HG02884 (cell line): ENCODE measurements at regions not wholly inside any gene's neighbourhood (a gene's known extent, or its start where the extent isn't known, plus 50 kb on each side); places are given as distances from the start of the nearest gene placed in this dataset.
"Not testable (repeated sequence)": the region's sequence is repeated elsewhere in the genome, so short reads cannot be mapped to it uniquely, and the experiment has no call there.

Source experiments
- ATAC-seq: cut with Tn5 transposase; IDR thresholded peaks from one replicate; pipeline ENCODE4 v1.9.1; 2021; ENCODE audit warnings: mild to moderate bottlenecking, moderate library complexity; ENCODE audit not compliant: unreplicated experiment

DNA sequence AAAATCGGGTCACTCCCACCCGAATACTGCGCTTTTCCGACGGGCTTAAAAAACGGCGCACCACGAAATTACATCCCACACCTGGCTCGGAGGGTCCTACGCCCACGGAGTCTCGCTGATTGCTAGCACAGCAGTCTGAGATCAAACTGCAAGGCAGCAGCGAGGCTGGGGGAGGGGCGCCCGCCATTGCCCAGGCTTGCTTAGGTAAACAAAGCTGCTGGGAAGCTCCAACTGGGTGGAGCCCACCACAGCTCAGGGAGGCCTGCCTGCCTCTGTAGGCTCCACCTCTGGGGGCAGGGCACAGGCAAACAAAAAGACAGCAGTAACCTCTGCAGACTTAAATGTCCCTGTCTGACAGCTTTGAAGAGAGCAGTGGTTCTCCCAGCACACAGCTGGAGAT, 325.7 kb upstream of the PIK3R1 start:
- ATAC-seq: not testable (repeated sequence)

GRCh38 chr5:67887748-67888161, 327.8 kb upstream of the PIK3R1 start:
- ATAC-seq: no peak

- no peak for ATAC-seq
These were observed 328.8 kb upstream of the PIK3R1 start for GRCh38 chr5:67886761-67887160.

DNA sequence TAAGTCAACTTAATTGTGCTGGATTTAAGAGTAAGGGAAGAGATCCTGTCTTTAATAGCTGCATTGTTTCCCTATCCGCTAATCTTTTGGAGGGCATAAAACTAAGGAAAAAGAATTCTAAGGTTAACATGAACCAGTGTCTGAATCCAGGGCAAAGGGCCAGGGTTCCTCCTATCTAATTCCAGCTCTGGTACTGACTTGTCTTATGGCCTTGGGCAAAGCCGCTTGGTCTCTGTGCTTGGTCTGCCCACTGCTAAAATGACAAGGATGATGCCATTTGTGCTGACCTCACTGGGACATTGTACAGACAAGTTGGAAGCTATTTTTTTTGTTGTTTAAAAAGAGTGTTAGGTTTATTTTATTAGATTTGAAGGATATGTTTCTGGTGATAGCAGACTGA, 334.7 kb upstream of the PIK3R1 start:
- ATAC-seq: no peak

GRCh38 chr5:67880511-67880805, 335.1 kb upstream of the PIK3R1 start:
- no peak for ATAC-seq

DNA sequence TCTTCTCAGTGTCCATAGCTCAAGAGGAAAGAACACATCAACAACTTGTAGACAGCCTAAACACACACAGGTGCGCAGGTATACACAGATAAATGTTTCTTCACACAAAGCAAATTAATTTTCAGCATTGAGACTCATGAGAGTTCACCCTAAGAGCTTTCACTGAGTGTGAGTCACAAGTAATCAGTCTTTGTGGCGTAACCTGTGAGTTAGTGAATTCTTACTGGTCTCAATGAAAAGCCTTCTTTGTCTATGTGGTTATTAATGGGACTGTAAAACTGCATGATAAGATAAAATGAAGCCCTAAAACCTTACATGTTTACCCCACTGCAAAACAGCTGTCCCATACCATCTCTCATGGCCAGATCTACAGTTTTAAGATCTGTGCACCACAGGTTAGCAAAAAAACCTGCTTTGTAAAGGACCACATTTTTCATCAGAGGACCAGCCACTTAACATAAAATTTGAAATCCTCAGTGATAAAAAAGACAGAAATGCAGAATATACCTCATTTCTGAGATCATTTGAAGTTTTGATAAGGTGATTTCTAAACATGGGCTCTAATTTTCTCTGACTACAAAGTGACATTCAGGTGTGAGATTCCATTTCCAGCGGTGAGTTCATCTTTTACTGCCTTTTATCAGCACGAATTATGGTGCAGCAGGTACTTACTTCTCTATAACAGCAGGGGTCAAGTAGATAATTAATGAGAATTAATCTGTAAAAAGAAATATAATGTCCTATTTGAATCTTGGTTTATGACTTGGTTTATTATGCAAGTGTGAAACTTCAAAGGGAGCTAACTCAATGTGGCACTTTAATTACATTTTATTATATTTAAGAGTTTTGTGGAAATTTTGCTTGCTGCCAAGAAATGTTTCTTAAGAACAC, 335.7 kb upstream of the PIK3R1 start:
- ATAC-seq: no peak

DNA sequence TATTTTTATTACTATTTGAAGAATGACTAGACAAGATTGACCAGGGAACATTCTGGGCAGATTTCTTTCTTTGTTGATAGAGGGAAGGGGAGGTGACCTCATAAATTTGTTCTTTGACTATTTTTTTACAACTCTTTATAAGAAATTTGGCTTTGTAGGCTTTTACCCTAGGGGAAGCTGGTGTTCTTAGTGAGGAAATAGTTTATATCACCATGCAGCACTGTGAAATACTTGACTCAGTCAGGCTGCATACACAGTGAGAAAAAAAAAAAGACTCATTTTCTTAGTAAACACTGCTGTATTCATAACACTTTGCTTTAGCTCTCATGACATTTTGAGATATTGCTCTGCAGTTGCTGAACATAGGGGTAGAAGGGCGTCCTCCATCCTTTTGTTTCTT, 336.6 kb upstream of the PIK3R1 start:
- no peak for ATAC-seq

DNA sequence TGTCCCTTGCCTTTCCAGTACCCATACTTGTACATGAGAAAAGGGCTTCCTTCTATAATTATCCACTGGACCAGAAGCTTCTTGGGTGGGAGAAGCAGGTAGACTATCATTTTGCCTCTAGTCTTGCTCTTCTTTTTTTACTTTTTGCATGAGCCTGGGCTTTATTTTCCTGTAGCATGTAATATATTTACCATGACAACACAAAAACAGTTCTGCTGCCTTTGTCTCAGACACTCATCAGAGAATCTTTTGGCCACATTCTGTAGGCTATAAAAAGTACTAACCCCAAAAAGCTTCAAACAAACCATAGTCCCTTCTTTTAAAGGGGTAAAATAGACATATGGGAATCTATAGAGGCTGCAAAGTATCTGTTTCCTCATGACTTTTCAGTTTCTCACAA, 339.2 kb upstream of the PIK3R1 start:
- ATAC-seq: no peak

DNA sequence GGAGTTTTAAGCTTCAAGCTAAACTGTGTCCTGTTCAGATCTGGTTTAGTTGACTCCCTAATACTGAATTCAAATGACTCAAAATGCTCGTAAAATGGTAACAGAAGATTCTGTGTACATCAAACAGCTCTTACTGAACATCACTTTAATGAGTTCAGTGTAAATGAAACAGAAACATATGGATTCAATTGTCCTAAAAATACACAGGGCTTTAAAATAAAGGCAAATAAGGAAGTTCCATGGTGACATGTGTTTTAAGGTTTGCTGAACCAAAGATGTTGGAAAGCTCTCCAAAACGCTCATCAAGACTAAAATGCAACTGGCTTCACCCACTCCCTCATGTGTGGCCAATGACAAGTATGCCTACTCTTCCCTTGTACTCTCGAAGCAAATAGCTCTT, 340.0 kb upstream of the PIK3R1 start:
- no peak for ATAC-seq

DNA sequence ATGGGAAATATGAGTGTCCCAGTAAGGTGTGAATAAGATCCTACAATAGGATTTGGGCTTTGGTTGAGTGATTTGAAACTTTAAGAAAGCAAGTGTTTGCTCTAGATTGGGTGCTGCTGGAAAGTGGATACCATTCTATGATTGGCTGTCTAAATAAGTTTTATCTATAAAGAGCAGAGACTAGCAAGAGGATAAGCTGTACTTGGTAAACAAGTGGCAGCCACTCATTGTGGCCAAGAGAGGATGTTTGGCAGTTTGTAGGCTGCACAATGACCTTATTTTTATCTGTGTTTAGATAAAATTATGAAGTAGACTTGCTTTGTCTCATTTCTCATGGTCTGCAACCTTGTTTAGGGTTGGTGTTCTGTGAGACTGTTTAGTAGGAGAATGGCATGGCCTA, 341.6 kb upstream of the PIK3R1 start:
- ATAC-seq: no peak

DNA sequence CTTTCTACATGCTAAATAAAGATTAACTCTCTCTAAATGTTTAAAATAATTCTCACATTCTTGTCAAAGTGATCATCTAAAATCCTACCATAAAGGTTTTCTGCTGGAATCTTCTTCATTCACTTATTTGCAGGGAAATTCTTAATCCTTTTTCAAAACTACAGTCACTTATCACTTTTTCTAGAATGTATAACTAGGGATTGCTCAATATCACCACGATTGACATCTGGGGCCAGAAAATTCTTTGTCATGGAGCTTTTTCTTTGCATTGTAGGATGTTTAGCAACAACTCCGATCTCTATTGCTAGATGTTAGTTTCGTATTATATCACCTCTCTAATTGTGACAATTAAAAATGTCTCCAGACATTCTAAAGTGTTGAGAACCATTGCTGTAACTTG, 344.9 kb upstream of the PIK3R1 start:
- ATAC-seq: no peak

DNA sequence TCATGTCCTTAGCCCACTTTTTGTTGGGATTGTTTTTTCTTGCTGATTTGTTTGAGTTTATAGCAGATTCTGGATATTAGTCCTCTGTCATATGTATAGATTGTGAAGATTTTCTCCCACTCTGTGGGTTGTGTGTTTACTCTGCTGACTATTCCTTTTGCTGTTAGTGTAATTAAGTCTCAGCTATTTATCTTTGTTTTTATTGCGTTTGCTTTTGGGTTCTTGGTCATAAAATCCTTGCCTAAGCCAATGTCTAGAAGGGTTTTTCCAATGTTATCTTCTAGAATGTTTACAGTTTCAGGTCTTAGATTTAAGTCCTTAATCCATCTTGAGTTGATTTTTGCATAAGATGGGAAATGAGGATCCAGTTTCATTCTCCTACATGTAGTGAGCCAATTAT, 351.2 kb upstream of the PIK3R1 start:
- not testable (repeated sequence) for ATAC-seq

GRCh38 chr5:67858471-67859031, 357.0 kb upstream of the PIK3R1 start:
- no peak for ATAC-seq

DNA sequence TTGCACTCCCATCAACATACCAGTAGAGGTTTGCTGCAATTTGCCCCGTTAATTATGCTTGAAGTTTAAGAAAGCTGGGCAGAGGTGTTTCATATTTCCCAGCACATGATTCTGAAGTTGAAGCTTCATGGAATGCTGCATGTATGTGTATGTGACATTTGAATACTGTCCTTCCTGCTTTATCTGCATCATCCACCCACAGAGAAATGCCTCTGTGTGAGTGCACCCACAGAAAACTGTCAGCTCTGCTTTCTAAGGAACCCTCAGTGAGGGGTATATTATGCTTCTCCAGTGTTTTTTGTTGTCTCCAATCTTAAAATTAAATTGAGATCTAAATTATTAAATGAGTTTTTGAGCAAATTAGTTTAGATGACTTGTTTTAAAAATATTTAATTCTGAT, 358.1 kb upstream of the PIK3R1 start:
- ATAC-seq: no peak

DNA sequence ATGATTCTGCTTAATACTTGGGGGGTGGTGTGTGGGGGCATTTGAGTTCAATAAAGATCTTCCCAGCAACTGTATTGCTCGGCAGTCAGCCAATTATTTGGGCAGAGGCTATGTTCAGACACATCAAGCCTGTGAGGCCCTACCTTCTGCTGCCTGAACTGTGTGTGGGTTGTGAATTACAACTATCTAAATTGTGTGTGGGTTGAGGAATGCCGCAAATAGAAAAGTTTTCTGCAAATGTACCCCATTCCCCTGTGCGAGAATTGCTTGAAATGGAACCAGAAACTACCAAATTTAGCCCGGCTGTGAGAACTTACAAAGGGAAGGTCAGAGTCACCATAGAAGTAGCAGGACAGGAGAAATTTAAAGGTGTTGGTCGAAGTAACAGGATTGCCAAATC, 360.0 kb upstream of the PIK3R1 start:
- ATAC-seq: no peak

DNA sequence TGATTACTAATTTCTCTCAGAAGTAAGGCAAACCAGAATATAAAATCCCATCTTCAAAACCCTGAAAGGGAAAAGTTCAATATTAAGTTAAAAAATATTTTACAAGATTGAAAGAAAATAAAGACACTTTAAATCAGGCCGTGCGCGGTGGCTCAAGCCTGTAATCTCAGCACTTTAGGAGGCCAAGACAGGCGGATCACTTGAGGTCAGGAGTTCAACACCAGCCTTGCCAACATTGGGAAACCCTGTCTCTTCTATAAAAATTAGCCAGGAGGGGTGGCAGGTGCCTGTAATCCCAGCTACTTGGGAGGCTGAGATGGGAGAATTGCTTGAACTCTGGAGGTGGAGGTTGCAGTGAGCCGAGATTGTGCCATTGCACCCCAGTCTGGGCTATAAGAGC, 364.6 kb upstream of the PIK3R1 start:
- not testable (repeated sequence) for ATAC-seq

- no peak for ATAC-seq
These were observed 370.6 kb upstream of the PIK3R1 start for GRCh38 chr5:67844924-67845323.

DNA sequence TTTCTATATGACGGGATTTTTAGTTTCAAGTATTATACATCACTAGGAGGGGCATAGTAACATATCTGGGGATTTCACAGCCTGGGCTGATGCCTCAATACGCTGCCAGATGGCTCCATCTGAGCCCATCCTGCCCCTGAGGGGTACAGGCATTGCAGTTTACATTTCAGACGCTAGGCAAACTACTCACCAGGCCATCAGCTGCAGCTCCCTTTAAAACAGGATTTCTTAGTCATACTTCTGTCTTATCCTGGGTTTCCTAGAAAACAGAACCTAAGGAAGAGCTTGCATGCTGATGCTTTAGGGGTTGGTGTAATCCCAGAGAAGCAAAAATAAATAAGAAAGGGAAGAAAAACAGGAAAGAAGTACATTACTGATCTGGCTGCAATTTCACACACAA, 372.8 kb upstream of the PIK3R1 start:
- ATAC-seq: no peak

GRCh38 chr5:67837225-67837624, 378.3 kb upstream of the PIK3R1 start:
- not testable (repeated sequence) for ATAC-seq

GRCh38 chr5:67836496-67836895, 379.1 kb upstream of the PIK3R1 start:
- not testable (repeated sequence) for ATAC-seq

DNA sequence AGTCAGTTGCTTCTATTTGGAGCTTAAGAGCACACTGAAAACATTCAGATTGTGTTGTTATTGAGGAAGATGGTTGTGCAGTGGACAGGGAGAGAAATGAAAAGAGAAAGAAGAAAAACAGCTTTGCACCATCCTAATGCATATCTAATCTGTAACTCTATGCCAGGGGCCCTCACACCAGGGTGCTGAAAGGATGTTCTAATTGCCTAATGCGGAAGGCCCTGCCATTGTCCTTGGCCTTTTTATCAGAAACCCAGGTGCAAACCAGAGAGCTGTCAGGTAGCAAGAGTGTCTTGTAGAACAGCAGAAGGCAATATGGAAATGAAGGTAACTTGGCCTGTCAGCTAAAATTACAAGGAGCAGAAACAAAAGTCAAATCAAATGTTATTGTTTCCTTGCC, 384.5 kb upstream of the PIK3R1 start:
- ATAC-seq: no peak

- ATAC-seq: no peak
These were observed 388.0 kb upstream of the PIK3R1 start for GRCh38 chr5:67827541-67827940.

DNA sequence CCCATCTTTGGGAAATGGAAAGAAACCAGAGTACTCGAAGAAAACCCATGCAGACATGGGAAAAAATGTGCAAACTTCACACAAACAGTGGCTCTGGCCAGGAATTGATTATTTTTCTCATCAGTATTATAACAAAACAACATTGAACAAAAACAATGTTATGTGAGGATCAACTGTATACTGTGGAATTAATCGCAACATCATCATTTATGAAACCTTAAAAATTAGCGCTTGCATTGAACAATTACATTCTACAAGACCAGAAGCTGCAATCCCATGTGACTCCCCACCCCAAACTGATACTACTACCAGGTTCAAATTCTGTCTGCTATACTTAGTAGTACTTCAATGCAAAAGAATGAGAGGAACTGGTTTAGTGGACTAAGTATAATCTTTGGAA, 390.7 kb upstream of the PIK3R1 start:
- no peak for ATAC-seq
